GM10248 (cell line): ENCODE measurements at regions not wholly inside any gene's neighbourhood (a gene's known extent, or its start where the extent isn't known, plus 50 kb on each side); places are given as distances from the start of the nearest gene placed in this dataset.

Experiments
- CTCF ChIA-PET: fragments of 300-600 bp; sonication (Branson Sonifier 250); formaldehyde crosslinking; extraction: SDS; loops from one replicate; lab custom pipeline; 2021; ENCODE audit warnings: antibody characterized with exemption; lab: Yijun Ruan, JAX
- POLR2A ChIA-PET: fragments of 350-650 bp; sonication (Branson Sonifier 250); formaldehyde crosslinking; extraction: SDS; loops from one replicate; lab custom pipeline; 2020; ENCODE audit warnings: antibody characterized with exemption; lab: Yijun Ruan, JAX
- DNase-seq: peaks from one replicate; pipeline ENCODE4 v3.0.0; 2012; ENCODE audit errors: extremely low spot score
- TF ChIP-seq, protein P1 (sequence below): IDR thresholded peaks from 2 replicates; pipeline ENCODE4 v1.5.1; 2012; ENCODE audit warnings: mild to moderate bottlenecking, low read depth; ENCODE audit errors: extremely low read depth, missing control alignments, control extremely low read depth

DNA sequence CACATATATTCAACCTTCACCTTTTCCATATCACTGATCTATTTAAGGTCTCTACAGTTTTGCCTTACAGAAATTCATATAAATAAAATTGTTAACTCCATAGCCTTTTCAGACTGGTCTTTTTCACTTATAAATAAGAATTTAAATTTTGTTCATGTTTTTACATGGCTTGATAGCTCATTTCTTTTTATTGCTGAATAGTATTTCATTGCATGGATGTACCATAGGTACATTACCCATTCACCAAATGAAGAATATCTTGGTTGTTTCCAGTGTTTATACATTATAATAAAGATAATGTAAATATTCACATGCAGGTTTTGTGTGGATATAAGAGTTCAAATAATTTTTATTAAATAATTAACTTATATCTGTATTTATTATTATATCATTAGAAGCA is 1765.0 kb downstream of the OTOL1 start:
- POLR2A ChIA-PET, result no interaction called here
- CTCF ChIA-PET, result interaction anchor here (1.2 kb wide), 1 partner anchor 12 kb away, joined by 3 read pairs; no protein-coding TSS in a partner anchor
- DNase-seq, result no peak
- TF ChIP-seq, protein P1, sequence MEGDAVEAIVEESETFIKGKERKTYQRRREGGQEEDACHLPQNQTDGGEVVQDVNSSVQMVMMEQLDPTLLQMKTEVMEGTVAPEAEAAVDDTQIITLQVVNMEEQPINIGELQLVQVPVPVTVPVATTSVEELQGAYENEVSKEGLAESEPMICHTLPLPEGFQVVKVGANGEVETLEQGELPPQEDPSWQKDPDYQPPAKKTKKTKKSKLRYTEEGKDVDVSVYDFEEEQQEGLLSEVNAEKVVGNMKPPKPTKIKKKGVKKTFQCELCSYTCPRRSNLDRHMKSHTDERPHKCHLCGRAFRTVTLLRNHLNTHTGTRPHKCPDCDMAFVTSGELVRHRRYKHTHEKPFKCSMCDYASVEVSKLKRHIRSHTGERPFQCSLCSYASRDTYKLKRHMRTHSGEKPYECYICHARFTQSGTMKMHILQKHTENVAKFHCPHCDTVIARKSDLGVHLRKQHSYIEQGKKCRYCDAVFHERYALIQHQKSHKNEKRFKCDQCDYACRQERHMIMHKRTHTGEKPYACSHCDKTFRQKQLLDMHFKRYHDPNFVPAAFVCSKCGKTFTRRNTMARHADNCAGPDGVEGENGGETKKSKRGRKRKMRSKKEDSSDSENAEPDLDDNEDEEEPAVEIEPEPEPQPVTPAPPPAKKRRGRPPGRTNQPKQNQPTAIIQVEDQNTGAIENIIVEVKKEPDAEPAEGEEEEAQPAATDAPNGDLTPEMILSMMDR, result no peak

DNA sequence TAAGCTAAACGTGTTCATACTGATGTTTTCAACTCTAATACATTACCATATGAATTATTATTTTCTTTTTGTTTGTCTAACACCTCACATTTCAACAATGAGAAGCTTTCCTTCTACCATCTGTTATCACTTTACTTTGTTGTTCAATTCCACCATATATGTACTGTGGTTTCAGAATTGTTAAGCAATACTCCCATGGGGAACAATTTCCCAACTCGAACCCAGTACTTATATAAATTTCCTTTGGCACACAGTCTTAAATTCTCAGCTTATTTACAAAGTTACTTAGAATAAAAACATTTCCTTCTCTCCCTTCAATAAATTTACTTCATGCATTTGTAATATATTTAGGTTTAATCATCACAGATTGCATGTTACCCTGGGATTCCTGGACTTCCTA is 1764.4 kb downstream of the OTOL1 start:
- DNase-seq, result no peak
- CTCF ChIA-PET, result interaction anchor here (1.2 kb wide), 1 partner anchor 12 kb away, joined by 3 read pairs; no protein-coding TSS in a partner anchor
- TF ChIP-seq, protein P1, result no peak
- POLR2A ChIA-PET, result no interaction called here

DNA sequence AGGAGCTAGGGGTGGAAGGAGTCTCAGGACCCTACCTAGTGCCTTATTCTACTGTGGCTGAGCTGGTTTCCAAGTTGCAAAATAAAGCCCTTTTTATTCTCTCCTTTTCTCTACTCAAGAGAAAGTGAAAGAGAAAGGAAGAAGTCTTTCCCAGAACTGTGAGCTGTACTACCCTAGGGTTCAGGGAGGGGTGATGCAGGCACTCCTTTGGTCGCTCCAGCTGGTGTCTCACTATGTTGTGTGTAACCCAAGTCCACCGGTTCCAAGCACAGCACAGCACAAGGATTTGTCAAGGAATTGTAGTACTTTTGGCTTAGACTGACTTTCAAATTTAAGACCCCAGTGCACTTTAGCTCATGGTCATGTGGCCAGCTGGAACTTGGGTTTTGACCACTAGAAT is 1721.7 kb downstream of the OTOL1 start:
- no peak for DNase-seq
- CTCF ChIA-PET, result interaction anchor here (1.2 kb wide), 1 partner anchor 15 kb away, joined by 3 read pairs; no protein-coding TSS in a partner anchor

DNA sequence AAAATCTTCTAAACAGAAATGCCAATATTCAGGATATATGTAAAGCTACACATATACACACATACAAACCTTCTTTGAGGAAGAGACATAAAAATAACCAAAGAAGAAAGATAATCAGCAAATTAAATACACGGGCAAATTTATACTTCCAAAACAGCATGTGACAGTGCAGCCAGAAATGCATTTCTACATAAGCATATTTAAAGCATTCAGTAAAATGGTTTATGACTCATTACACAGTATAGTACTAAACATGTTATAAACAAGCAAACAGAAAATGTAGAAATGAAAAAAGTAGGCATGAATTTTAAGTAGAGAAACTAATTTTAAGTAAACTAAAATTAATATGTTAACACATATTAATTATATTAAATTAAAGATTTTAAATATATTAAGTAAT is 1717.2 kb downstream of the OTOL1 start:
- CTCF ChIA-PET, result no interaction called here
- no peak for DNase-seq
- TF ChIP-seq, protein P1, result no peak
- POLR2A ChIA-PET, result no interaction called here

More for the DNA sequence above, 1721.7 kb downstream of the OTOL1 start:
- POLR2A ChIA-PET, result no interaction called here
- TF ChIP-seq, protein P1, result no peak

DNA sequence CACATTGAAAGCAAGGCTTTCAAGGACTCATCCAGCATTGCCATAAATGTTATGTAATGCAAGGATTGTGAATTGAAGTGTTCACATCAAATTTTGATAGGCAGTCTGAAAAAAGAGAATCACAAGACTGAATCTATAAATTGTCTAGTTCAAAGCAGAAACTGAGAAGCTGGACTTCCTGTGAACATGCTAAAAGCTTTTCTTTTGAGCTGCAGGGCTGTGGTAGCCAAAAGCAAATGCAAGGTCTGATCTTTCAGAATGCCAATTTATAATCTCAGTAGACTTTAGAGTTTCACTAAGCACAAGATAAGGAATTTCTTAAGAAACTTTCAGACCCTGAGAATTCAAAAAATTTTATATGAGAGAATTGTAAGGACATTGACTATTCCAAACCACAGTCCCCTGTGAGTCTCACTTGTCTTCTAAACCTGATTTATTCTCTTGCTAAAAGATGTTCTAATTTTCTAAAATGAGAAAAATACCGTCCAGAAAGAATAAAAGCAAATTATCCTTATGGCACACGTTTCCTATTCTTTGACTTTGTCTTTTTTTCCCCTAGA is 1700.3 kb downstream of the OTOL1 start:
- POLR2A ChIA-PET, result no interaction called here
- TF ChIP-seq, protein P1, result no peak
- no peak for DNase-seq
- CTCF ChIA-PET, result interaction anchor here (1.2 to 1.8 kb wide), 2 partner anchors 15 to 25 kb away, joined by 3 to 4 read pairs; no protein-coding TSS in a partner anchor

DNA sequence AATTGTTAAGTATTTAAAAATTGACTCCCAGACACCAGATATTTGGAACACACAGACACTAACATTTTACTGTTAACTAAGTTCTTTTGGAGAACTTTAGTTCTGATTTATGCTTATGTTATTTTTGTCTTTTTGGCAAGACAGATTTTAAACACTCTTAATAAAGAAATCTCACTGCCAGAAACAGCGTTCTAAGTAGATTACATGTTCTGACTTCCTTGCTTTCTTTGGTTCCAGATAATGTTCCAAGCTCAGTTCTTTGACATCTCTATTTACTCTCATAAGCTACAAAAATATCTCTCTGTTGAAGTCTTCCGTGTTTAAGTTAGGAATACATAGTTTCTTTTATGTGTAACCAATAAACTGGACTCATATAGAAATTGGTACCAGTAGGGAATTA is 1699.6 kb downstream of the OTOL1 start:
- ChIA-PET POLR2A (no interaction called here), CTCF (interaction anchor here (1.2 to 1.8 kb wide), 2 partner anchors 14 to 26 kb away, joined by 3 to 4 read pairs; no protein-coding TSS in a partner anchor)
- TF ChIP-seq, protein P1, result no peak
- no peak for DNase-seq
